Vagina (tissue), 2 donors: ENCODE measurements at regions not wholly inside any gene's neighbourhood (a gene's known extent, or its start where the extent isn't known, plus 50 kb on each side); places are given as distances from the start of the nearest gene placed in this dataset.
A peak's percentile ranks its signal among the peaks of the same experiment; 100 is the strongest.

Source experiments
- DNase-seq, 2 donors: peaks; one replicate each; pipeline ENCODE4 v3.0.0-alpha.2; 2017; ENCODE audit errors: extremely low spot score in 2 of 2
- H3K27ac ChIP-seq: fragments of 200-600 bp; sonication (generic); one replicate; pipeline ENCODE4 v1.5.1; 2019
- H3K27me3 ChIP-seq: fragments of 200-600 bp; sonication (generic); one replicate; pipeline ENCODE4 v1.5.1; 2019
- H3K36me3 ChIP-seq, 2 donors: fragments of 200-600 bp; sonication (generic); one replicate each; pipeline ENCODE4 v1.5.1; 2017 to 2019
- H3K4me1 ChIP-seq: fragments of 200-600 bp; sonication (generic); one replicate; pipeline ENCODE4 v1.5.1; 2019
- H3K4me3 ChIP-seq, 2 donors: fragments of 200-600 bp; sonication (generic); 1 replicate in 1 of 2; 2 replicates in 1 of 2; pipeline ENCODE4 v1.5.1; 2016 to 2019
- H3K9me3 ChIP-seq: fragments of 200-600 bp; sonication (generic); one replicate; pipeline ENCODE4 v1.5.1; 2019
- CTCF ChIP-seq, 3 experiments: fragments of 450-650 bp in 2 of 3; fragments of 200-600 bp in 1 of 3; sonication (generic) in 1 of 3; IDR thresholded peaks; one replicate each; pipeline ENCODE4 v1.5.1; 2017 to 2019; ENCODE audit warnings: antibody characterized with exemption in 3 of 3, mild to moderate bottlenecking in 2 of 3, moderate library complexity in 2 of 3
- POLR2A ChIP-seq, 2 donors: fragments of 450-650 bp; IDR thresholded peaks; one replicate each; pipeline ENCODE4 v1.6.1; 2017; ENCODE audit warnings: antibody characterized with exemption in 2 of 2, mild to moderate bottlenecking in 2 of 2, moderate library complexity in 2 of 2
- POLR2AphosphoS5 ChIP-seq, 2 donors: sonication (generic); formaldehyde crosslinking; IDR thresholded peaks; one replicate each; pipeline ENCODE4 v1.9.0; 2017; ENCODE audit warnings: antibody characterized with exemption in 2 of 2, mild to moderate bottlenecking in 2 of 2, low read depth in 1 of 2; ENCODE audit not compliant: insufficient read depth in 1 of 2
- intact Hi-C: fragments of 100-400 bp; cut with DNase I; formaldehyde crosslinking; loops from one replicate; pipeline ENCODE4 v1.15.1; 2023

DNA sequence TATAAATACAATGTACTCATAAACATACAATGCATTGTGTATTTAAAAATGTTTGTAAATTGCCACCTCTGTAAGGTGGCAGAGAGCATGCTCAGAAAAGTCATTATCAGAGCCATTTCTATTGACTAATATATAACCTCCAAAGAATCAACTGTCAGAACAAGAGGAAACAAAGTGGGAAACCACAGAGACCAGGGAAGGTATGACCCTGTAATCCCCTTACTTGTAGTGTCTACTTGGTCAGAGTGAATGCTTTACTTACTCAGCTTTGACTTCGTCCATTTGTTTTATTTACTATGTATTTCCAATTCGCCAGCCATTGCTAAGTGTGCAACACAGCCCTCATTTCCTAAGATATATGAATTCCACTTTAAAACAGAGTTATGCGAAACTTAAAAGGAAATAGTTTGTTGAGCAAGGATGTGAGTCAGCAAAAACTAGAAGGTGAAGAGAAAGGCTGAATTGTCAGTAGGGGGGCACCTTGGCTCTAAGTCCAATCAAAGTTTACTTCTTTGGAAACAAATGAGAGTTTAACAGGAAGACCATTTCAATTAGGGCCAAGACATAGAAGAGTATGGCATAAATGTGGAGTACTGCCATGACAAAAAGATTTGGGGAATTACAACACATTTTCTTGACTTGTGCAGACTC is 671.7 kb upstream of the PTBP2 start:
- intact Hi-C loops: no loop called here
- Histone ChIP-seq H3K27me3 (no peaks in the 10 kb centered on the region), H3K4me1 (no peaks in the 10 kb centered on the region), H3K36me3 (no peaks in the 10 kb centered on the region), H3K27ac (no peak overlapping the region), H3K4me3 (no peak overlapping the region), H3K9me3 (no peaks in the 10 kb centered on the region)
- no peak for DNase-seq
- TF ChIP-seq CTCF (IDR thresholded peaks at IDR 0.05): no peak
- peak in 1 of 2 donors; percentile 23 for TF ChIP-seq POLR2AphosphoS5 (IDR thresholded peaks at IDR 0.05; ENCODE audit: insufficient read depth in 1 of 2, low read depth in 1 of 2)

DNA sequence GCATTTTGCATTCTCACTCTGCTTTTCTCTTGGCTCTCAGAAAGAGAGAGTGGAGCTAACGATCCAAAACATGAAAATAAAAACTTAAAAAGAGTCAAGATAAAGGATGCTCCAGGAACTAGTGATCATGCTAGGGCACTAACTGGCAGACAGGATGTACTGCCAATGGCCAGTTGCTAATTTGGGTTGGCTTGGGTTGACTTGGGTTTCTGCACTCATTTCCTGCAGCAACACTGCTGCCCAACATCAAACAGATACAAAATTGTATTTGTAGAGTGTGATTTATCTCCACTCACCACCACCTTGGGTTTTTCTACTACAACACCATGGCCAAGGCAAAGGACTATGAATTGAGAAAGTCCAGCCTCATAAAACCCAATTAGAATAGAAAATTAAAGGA is 662.3 kb upstream of the PTBP2 start:
- intact Hi-C loops: no loop called here
- H3K27me3 ChIP-seq: no peaks in the 10 kb centered on the region
- no peak for TF ChIP-seq POLR2AphosphoS5 (IDR thresholded peaks at IDR 0.05; ENCODE audit: insufficient read depth in 1 of 2, low read depth in 1 of 2)
- TF ChIP-seq POLR2A (IDR thresholded peaks at IDR 0.05): no peak
- no peak for TF ChIP-seq CTCF (IDR thresholded peaks at IDR 0.05)
- H3K27ac ChIP-seq: no peak overlapping the region
- no peak overlapping the region for H3K4me3 ChIP-seq
- H3K4me1 ChIP-seq: no peaks in the 10 kb centered on the region
- DNase-seq: no peak
- H3K36me3 ChIP-seq: no peaks in the 10 kb centered on the region
- no peaks in the 10 kb centered on the region for H3K9me3 ChIP-seq

DNA sequence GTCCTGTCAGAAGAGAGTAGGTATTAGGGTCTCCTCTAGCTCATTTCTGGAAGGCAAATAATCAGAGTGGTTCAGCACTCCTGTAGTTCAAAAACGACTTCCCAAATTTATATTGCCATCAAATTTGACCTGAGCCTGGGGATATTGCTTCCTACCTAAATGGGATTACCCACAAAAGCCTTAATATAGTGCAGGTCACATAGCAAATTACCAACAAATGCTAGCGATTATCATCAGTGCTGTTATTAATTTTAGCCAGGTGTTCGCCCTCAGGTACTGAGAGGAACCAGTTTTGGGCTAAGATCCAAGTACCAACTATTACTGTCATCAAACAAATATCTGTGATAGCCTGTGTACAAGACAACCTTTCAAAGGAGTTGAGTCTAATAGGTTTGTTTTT is 661.8 kb upstream of the PTBP2 start:
- intact Hi-C loops: no loop called here
- no peak overlapping the region for H3K4me3 ChIP-seq
- no peaks in the 10 kb centered on the region for H3K9me3 ChIP-seq
- no peaks in the 10 kb centered on the region for H3K4me1 ChIP-seq
- TF ChIP-seq POLR2AphosphoS5 (IDR thresholded peaks at IDR 0.05; ENCODE audit: insufficient read depth in 1 of 2, low read depth in 1 of 2) (no peak), CTCF (IDR thresholded peaks at IDR 0.05) (no peak), POLR2A (IDR thresholded peaks at IDR 0.05) (no peak)
- DNase-seq: no peak
- H3K27me3 ChIP-seq: no peaks in the 10 kb centered on the region
- H3K36me3 ChIP-seq: no peaks in the 10 kb centered on the region
- no peak overlapping the region for H3K27ac ChIP-seq

- no peak overlapping the region for H3K4me3 ChIP-seq
- intact Hi-C loops: no loop called here
- no peaks in the 10 kb centered on the region for H3K9me3 ChIP-seq
- TF ChIP-seq POLR2AphosphoS5 (IDR thresholded peaks at IDR 0.05; ENCODE audit: insufficient read depth in 1 of 2, low read depth in 1 of 2) (no peak), CTCF (IDR thresholded peaks at IDR 0.05) (no peak), POLR2A (IDR thresholded peaks at IDR 0.05) (no peak)
- H3K27ac ChIP-seq: no peak overlapping the region
- H3K4me1 ChIP-seq: no peaks in the 10 kb centered on the region
- no peak for DNase-seq
- H3K36me3 ChIP-seq: no peaks in the 10 kb centered on the region
- no peaks in the 10 kb centered on the region for H3K27me3 ChIP-seq
These were observed 661.0 kb upstream of the PTBP2 start for GRCh38 chr1:96060621-96061020.

DNA sequence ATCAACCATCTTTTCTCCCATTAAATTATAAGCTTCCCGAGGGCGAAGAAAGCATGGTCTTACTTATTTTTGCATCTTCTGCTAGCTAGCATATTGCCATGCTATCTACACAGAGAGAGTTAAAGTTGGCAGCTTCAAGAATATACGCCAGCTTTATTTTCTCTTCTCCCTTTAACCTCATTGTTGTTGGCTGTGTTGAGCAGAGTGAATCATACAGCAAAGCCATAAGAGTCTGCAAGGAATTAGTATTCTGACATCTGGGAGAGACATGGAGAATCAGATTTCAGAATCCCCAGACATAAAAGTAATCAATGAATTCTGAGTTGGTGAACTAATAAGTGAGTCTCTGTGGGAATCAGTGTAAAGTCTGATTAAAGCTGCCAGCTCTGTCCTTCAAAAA is 649.6 kb upstream of the PTBP2 start:
- no peak for DNase-seq
- TF ChIP-seq POLR2AphosphoS5 (IDR thresholded peaks at IDR 0.05; ENCODE audit: insufficient read depth in 1 of 2, low read depth in 1 of 2) (no peak), CTCF (IDR thresholded peaks at IDR 0.05) (no peak), POLR2A (IDR thresholded peaks at IDR 0.05) (no peak)
- Histone ChIP-seq H3K27ac (no peak overlapping the region), H3K4me1 (peaks cover 29% of the 10 kb centered on the region), H3K27me3 (no peaks in the 10 kb centered on the region), H3K9me3 (no peaks in the 10 kb centered on the region), H3K4me3 (no peak overlapping the region), H3K36me3 (no peaks in the 10 kb centered on the region)
- intact Hi-C loops: no loop called here
